Fibroblast of pulmonary artery (primary cell): ENCODE measurements at regions not wholly inside any gene's neighbourhood (a gene's known extent, or its start where the extent isn't known, plus 50 kb on each side); places are given as distances from the start of the nearest gene placed in this dataset.

ENCODE experiments used
- DNase-seq: peaks from one replicate; pipeline ENCODE4 v3.0.0-alpha.2; 2010; ENCODE audit warnings: low read depth
- H3K4me3 ChIP-seq: replicated peaks from 2 replicates; pipeline ENCODE4 v1.5.1; 2011; ENCODE audit warnings: low read depth, mild to moderate bottlenecking, control low read depth, low read length, moderate library complexity
- CTCF ChIP-seq: IDR thresholded peaks from 2 replicates; pipeline ENCODE4 v1.5.1; 2011; ENCODE audit warnings: mild to moderate bottlenecking, control low read depth, low read length, inconsistent platforms; ENCODE audit errors: missing control alignments

DNA sequence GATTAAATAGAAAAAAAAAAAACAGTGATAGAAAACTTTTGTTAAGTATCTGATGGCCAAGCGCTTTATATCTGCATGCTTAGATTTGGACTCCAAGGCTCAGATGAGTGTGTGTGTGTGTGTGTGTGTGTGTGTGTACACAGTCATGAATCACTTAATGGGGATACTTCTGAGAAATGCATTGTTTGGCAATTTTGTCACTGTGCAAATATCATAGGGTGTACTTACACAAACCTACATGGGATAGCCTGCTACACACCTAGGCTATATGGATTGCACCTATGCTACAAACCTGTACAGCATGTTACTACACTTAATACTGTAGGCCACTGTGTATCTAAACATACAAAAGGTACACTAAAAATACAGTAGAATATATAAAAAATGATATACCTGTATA, 635.6 kb upstream of the NUDT12 start:
- DNase-seq: no peak
- H3K4me3 ChIP-seq: no peak overlapping the region
- no peak for TF ChIP-seq CTCF

- peak; percentile 52 for DNase-seq
- H3K4me3 ChIP-seq: no peak overlapping the region
- no peak for TF ChIP-seq CTCF
Measured at GRCh38 chr5:104189909-104190308, 627.3 kb upstream of the NUDT12 start.

GRCh38 chr5:104189031-104189430, 626.4 kb upstream of the NUDT12 start:
- peak; percentile 64 for DNase-seq
- no peak overlapping the region for H3K4me3 ChIP-seq
- TF ChIP-seq CTCF: no peak

- no peak overlapping the region for H3K4me3 ChIP-seq
- no peak for TF ChIP-seq CTCF
- no peak for DNase-seq
Measured at GRCh38 chr5:104187656-104188055, 625.1 kb upstream of the NUDT12 start.

GRCh38 chr5:104186510-104186909, 623.9 kb upstream of the NUDT12 start:
- no peak for DNase-seq
- H3K4me3 ChIP-seq: no peak overlapping the region
- no peak for TF ChIP-seq CTCF

GRCh38 chr5:104186100-104186499, 623.5 kb upstream of the NUDT12 start:
- no peak for TF ChIP-seq CTCF
- DNase-seq: no peak
- H3K4me3 ChIP-seq: no peak overlapping the region

- no peak for DNase-seq
- TF ChIP-seq CTCF: no peak
- H3K4me3 ChIP-seq: no peak overlapping the region
Measured at GRCh38 chr5:104184264-104184663, 621.7 kb upstream of the NUDT12 start.
